ENCODE measurements at regions not wholly inside any gene's neighbourhood (a gene's known extent, or its start where the extent isn't known, plus 50 kb on each side); places are given as distances from the start of the nearest gene placed in this dataset.

- no peaks in the 10 kb centered on the region for H3K27me3 ChIP-seq
- H3K27ac ChIP-seq, result no peak overlapping the region
- no peaks in the 10 kb centered on the region for H3K4me1 ChIP-seq
- 83% methylated on average over 3 of the region's 3 CpGs for WGBS
- H3K36me3 ChIP-seq, result no peaks in the 10 kb centered on the region
- DNase-seq (ENCODE audit: low spot score in 2 of 2), result no peak
- TF ChIP-seq EP300 (IDR thresholded peaks at IDR 0.05), result no peak
- no peak for TF ChIP-seq CTCF (IDR thresholded peaks at IDR 0.05)
- no peak for TF ChIP-seq POLR2A (IDR thresholded peaks at IDR 0.05)
- TF ChIP-seq POLR2AphosphoS5 (IDR thresholded peaks at IDR 0.05), result no peak
- H3K4me3 ChIP-seq, result no peak overlapping the region
- no peaks in the 10 kb centered on the region for H3K9me3 ChIP-seq
Observed at GRCh38 chr5:124819201-124819600, 72.8 kb upstream of the ZNF608 start.

GRCh38 chr5:124822647-124823046 is 76.2 kb upstream of the ZNF608 start:
- Histone ChIP-seq H3K4me3 (no peak overlapping the region), H3K4me1 (no peaks in the 10 kb centered on the region), H3K36me3 (no peaks in the 10 kb centered on the region), H3K27me3 (no peaks in the 10 kb centered on the region), H3K9me3 (no peaks in the 10 kb centered on the region), H3K27ac (no peak overlapping the region)
- 95% methylated on average over 2 of the region's 2 CpGs for WGBS
- no peak for DNase-seq (ENCODE audit: low spot score in 2 of 2)
- TF ChIP-seq CTCF (IDR thresholded peaks at IDR 0.05) (no peak), EP300 (IDR thresholded peaks at IDR 0.05) (no peak), POLR2A (IDR thresholded peaks at IDR 0.05) (no peak), POLR2AphosphoS5 (IDR thresholded peaks at IDR 0.05) (no peak)

- Histone ChIP-seq H3K4me3 (no peak overlapping the region), H3K27me3 (no peaks in the 10 kb centered on the region), H3K9me3 (no peaks in the 10 kb centered on the region), H3K4me1 (no peaks in the 10 kb centered on the region), H3K36me3 (no peaks in the 10 kb centered on the region), H3K27ac (no peak overlapping the region)
- DNase-seq (ENCODE audit: low spot score in 2 of 2), result no peak
- WGBS, result 50% methylated on average over 3 of the region's 3 CpGs
- no peak for TF ChIP-seq CTCF (IDR thresholded peaks at IDR 0.05)
- no peak for TF ChIP-seq POLR2A (IDR thresholded peaks at IDR 0.05)
- TF ChIP-seq EP300 (IDR thresholded peaks at IDR 0.05), result no peak
- TF ChIP-seq POLR2AphosphoS5 (IDR thresholded peaks at IDR 0.05), result no peak
Observed at GRCh38 chr5:124823380-124823779, 76.9 kb upstream of the ZNF608 start.

- Histone ChIP-seq H3K36me3 (no peaks in the 10 kb centered on the region), H3K4me3 (no peak overlapping the region), H3K27ac (no peak overlapping the region), H3K9me3 (no peaks in the 10 kb centered on the region), H3K27me3 (no peaks in the 10 kb centered on the region), H3K4me1 (no peaks in the 10 kb centered on the region)
- TF ChIP-seq EP300 (IDR thresholded peaks at IDR 0.05) (no peak), POLR2A (IDR thresholded peaks at IDR 0.05) (no peak), CTCF (IDR thresholded peaks at IDR 0.05) (no peak), POLR2AphosphoS5 (IDR thresholded peaks at IDR 0.05) (no peak)
- no peak for DNase-seq (ENCODE audit: low spot score in 2 of 2)
- 65% methylated on average over 4 of the region's 4 CpGs for whole genome bisulfite sequencing
Observed at GRCh38 chr5:124824637-124825158, 78.3 kb upstream of the ZNF608 start.

- no peaks in the 10 kb centered on the region for H3K4me1 ChIP-seq
- H3K36me3 ChIP-seq, result no peaks in the 10 kb centered on the region
- no peak overlapping the region for H3K27ac ChIP-seq
- DNase-seq (ENCODE audit: low spot score in 2 of 2), result no peak
- 95% methylated on average over 5 of the region's 5 CpGs for WGBS
- H3K9me3 ChIP-seq, result no peaks in the 10 kb centered on the region
- no peaks in the 10 kb centered on the region for H3K27me3 ChIP-seq
- H3K4me3 ChIP-seq, result no peak overlapping the region
- no peak for TF ChIP-seq POLR2AphosphoS5 (IDR thresholded peaks at IDR 0.05)
- no peak for TF ChIP-seq CTCF (IDR thresholded peaks at IDR 0.05)
- no peak for TF ChIP-seq POLR2A (IDR thresholded peaks at IDR 0.05)
- no peak for TF ChIP-seq EP300 (IDR thresholded peaks at IDR 0.05)
Observed at GRCh38 chr5:124825250-124825982, 79.0 kb upstream of the ZNF608 start.

Measured in suprapubic skin (tissue), 4 donors.